ENCODE measurements at regions not wholly inside any gene's neighbourhood (a gene's known extent, or its start where the extent isn't known, plus 50 kb on each side); places are given as distances from the start of the nearest gene placed in this dataset.
"Not testable (repeated sequence)": the region's sequence is repeated elsewhere in the genome, so short reads cannot be mapped to it uniquely, and the experiment has no call there.

DNA sequence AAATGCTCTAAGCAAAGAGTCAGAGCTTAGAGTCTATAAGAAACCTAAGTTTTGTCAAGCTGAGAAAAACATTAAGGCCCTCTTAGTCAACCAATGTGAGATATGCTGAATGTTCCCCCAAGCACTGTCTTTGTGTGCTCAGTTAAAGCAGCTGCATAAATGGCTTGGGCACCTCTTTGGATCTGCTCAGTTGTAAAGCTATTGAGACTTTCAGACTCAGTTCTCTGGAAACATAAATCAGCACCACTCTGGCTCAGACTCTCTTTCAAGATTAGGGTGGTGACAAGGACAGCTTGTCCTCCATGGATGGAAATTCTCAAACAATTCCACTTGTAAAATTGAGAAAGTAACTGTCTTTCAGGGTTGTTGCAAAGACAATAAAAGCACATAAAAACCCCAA, 807.9 kb downstream of the PRELID2 start:
- TF ChIP-seq, protein P1, sequence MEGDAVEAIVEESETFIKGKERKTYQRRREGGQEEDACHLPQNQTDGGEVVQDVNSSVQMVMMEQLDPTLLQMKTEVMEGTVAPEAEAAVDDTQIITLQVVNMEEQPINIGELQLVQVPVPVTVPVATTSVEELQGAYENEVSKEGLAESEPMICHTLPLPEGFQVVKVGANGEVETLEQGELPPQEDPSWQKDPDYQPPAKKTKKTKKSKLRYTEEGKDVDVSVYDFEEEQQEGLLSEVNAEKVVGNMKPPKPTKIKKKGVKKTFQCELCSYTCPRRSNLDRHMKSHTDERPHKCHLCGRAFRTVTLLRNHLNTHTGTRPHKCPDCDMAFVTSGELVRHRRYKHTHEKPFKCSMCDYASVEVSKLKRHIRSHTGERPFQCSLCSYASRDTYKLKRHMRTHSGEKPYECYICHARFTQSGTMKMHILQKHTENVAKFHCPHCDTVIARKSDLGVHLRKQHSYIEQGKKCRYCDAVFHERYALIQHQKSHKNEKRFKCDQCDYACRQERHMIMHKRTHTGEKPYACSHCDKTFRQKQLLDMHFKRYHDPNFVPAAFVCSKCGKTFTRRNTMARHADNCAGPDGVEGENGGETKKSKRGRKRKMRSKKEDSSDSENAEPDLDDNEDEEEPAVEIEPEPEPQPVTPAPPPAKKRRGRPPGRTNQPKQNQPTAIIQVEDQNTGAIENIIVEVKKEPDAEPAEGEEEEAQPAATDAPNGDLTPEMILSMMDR (IDR thresholded peaks at IDR 0.05): no peak
- no peaks in the 10 kb centered on the region for H3K36me3 Mint-ChIP-seq (ENCODE audit: low read depth)
- no peak for DNase-seq
- H3K27me3 Mint-ChIP-seq (ENCODE audit: low read depth, poor library complexity): no peaks in the 10 kb centered on the region
- peaks cover 24% of the 10 kb centered on the region for H3K4me1 Mint-ChIP-seq
- no peak overlapping the region for H3K27ac Mint-ChIP-seq
- H3K4me3 Mint-ChIP-seq: no peak overlapping the region
- H3K9me3 Mint-ChIP-seq: no peaks in the 10 kb centered on the region

DNA sequence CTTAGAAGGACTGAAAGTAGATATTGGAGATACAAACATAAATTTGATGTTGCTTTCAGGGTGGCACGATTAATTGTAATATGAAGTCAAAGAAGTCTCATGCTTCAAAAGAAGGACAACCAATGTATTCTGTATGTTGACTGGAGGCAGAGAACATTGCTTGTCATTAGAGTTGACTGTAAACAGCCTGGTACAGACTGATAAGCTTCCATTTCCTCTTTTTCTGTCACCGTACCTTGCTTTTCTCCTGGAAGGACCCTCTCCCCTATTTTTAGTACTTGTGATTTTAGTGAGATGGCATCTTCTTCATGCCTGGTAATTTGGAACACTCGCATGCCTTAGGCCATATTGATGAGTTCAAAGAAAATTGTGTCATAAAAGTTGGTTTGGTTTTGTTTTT, 809.4 kb downstream of the PRELID2 start:
- TF ChIP-seq, protein P1 (IDR thresholded peaks at IDR 0.05): no peak
- no peak for DNase-seq
- Mint-ChIP-seq H3K27me3 (ENCODE audit: low read depth, poor library complexity) (no peaks in the 10 kb centered on the region), H3K36me3 (ENCODE audit: low read depth) (no peaks in the 10 kb centered on the region), H3K9me3 (no peaks in the 10 kb centered on the region), H3K4me3 (no peak overlapping the region), H3K27ac (no peak overlapping the region), H3K4me1 (peaks cover 24% of the 10 kb centered on the region)

DNA sequence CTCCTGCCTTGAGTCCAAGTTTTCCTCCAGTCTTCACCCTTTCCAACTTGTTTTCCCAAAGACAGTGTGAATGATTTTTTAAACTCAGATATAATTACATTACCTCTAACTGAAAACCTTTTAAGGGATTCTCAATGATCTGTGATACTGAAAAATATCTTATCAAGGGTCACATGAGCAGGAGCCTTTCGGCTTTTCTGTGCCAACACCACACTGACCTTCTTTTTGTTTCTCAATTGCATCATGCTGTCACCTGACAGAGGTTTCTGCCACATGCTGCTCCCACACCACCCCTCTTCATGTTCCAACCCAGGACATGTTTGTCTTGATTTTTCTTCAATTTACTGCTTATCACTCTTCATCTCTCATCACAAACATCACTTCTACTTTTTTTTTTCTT, 820.0 kb downstream of the PRELID2 start:
- H3K9me3 Mint-ChIP-seq: no peaks in the 10 kb centered on the region
- H3K4me3 Mint-ChIP-seq: no peak overlapping the region
- H3K27ac Mint-ChIP-seq: peak overlapping the region; percentile 1

DNA sequence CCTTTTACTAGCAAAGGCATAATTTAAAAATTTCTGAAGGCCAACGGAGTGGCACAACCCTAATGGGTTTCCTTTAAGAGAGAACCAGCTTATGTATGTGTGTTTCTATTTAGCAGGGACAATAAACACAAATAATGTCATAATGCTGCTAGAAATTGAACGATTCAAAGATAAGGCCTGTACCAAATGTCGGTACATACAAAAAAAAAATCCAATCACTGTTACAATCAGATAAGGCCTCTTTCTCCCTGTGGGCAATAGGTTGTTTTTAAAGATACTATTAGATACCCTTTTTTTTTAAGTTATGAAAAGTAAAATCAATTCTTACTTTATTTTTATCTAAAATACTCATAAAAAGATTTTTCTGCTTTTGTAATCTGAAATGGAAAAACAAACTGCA, 821.0 kb downstream of the PRELID2 start:
- Mint-ChIP-seq H3K27ac (no peak overlapping the region), H3K36me3 (ENCODE audit: low read depth) (no peaks in the 10 kb centered on the region), H3K4me1 (no peaks in the 10 kb centered on the region), H3K27me3 (ENCODE audit: low read depth, poor library complexity) (no peaks in the 10 kb centered on the region), H3K4me3 (no peak overlapping the region), H3K9me3 (no peaks in the 10 kb centered on the region)
- no peak for DNase-seq
- TF ChIP-seq, protein P1 (IDR thresholded peaks at IDR 0.05): no peak

More for the DNA sequence above, 820.0 kb downstream of the PRELID2 start:
- TF ChIP-seq, protein P1 (IDR thresholded peaks at IDR 0.05): no peak
- H3K36me3 Mint-ChIP-seq (ENCODE audit: low read depth): no peaks in the 10 kb centered on the region
- no peaks in the 10 kb centered on the region for H3K27me3 Mint-ChIP-seq (ENCODE audit: low read depth, poor library complexity)
- H3K4me1 Mint-ChIP-seq: no peaks in the 10 kb centered on the region
- DNase-seq: no peak

DNA sequence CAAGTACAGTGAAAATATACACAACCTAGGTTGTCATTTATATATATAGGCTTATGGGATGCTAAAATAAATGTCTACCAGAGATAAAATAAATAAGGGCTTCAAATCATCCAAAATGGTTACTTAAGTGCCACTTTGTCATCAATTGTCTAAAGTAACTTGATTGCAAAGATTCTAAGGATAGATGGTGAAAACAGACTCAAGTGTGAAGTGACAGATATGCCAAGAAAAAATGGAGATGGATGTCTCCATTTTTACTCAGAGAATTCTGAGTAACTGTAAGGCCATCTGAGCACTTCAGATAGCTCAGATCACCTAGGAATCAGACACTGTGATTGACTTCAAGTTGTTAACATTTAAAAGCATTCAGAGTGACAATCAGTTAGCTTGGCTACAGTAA, 824.3 kb downstream of the PRELID2 start:
- TF ChIP-seq, protein P1 (IDR thresholded peaks at IDR 0.05): no peak
- H3K27ac Mint-ChIP-seq: no peak overlapping the region
- H3K4me1 Mint-ChIP-seq: no peaks in the 10 kb centered on the region
- no peaks in the 10 kb centered on the region for H3K9me3 Mint-ChIP-seq
- H3K36me3 Mint-ChIP-seq (ENCODE audit: low read depth): no peaks in the 10 kb centered on the region
- no peak overlapping the region for H3K4me3 Mint-ChIP-seq
- no peaks in the 10 kb centered on the region for H3K27me3 Mint-ChIP-seq (ENCODE audit: low read depth, poor library complexity)
- no peak for DNase-seq

DNA sequence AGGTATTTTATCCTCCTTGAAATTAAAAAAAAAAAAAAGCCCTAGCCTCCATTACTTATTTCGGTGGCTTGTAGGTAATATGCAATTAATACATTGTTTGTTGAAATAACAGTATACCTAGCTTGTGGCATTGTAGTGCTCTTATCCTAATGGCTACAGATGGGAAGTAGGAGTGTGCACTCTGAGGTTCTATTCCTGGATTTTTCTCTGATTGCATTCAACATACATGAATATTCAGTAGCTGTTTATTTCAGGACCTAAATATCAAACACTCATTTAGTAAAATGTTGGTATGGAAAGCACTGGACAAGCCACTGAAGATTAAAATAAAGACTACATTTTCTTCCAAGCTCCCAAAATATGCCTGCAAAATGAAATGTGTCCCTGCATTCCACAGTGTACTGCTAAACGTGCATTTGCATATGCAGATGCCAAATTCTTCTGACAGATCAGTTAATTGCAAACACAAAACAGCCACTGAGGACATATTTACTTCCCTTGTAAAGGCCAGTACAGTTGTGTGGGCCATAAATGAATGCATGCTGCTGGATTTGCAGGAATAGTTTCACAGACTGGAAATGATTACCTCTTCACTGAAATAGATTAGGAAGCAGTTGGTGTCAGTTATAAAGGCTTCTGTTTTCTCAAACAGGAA, 826.1 kb downstream of the PRELID2 start:
- Mint-ChIP-seq H3K9me3 (no peaks in the 10 kb centered on the region), H3K4me1 (no peaks in the 10 kb centered on the region), H3K27me3 (ENCODE audit: low read depth, poor library complexity) (no peaks in the 10 kb centered on the region), H3K4me3 (no peak overlapping the region), H3K27ac (no peak overlapping the region), H3K36me3 (ENCODE audit: low read depth) (no peaks in the 10 kb centered on the region)
- TF ChIP-seq, protein P1 (IDR thresholded peaks at IDR 0.05): no peak
- DNase-seq: no peak

DNA sequence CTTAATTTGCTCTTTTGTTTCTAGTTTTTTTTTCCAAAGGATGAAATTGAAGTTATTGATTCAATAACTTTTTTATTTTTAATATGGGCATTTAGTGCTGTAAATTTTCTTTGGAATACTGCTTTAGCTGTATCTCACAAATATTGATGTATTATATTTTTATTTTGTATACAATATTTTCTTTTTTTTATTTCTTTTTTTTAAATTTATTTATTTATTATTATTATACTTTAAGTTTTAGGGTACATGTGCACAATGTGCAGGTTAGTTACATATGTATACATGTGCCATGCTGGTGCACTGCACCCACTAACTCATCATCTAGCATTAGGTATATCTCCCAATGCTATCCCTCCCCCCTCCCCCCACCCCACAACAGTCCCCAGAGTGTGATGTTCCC, 823.7 kb downstream of the KCTD16 start:
- DNase-seq; H3K4me3 Mint-ChIP-seq; H3K4me1 Mint-ChIP-seq; H3K9me3 Mint-ChIP-seq; H3K27ac Mint-ChIP-seq; H3K27me3 Mint-ChIP-seq (ENCODE audit: low read depth, poor library complexity); H3K36me3 Mint-ChIP-seq (ENCODE audit: low read depth): not testable (repeated sequence)
